ENCODE measurements at regions not wholly inside any gene's neighbourhood (a gene's known extent, or its start where the extent isn't known, plus 50 kb on each side); places are given as distances from the start of the nearest gene placed in this dataset.

DNA sequence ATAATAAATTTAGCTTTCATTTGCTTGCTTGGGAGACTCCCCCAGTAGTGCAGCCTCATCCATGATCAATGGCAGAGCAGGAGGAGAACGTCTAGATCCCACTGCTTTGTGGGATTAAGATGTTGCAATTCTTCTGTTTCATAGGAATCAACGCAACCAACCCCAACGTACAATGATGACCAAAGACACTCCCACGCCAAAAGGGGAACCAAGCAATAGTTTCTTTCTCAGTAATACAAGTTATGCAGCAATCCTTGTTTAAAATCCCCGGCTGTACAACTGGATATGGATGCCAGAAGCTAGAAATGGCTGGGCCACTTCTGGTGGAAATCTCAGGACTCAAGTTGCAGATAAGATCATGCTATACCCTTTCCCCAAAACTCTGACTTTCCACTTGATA is 411.2 kb downstream of the VPS13C start:
- TF ChIP-seq, protein P1, sequence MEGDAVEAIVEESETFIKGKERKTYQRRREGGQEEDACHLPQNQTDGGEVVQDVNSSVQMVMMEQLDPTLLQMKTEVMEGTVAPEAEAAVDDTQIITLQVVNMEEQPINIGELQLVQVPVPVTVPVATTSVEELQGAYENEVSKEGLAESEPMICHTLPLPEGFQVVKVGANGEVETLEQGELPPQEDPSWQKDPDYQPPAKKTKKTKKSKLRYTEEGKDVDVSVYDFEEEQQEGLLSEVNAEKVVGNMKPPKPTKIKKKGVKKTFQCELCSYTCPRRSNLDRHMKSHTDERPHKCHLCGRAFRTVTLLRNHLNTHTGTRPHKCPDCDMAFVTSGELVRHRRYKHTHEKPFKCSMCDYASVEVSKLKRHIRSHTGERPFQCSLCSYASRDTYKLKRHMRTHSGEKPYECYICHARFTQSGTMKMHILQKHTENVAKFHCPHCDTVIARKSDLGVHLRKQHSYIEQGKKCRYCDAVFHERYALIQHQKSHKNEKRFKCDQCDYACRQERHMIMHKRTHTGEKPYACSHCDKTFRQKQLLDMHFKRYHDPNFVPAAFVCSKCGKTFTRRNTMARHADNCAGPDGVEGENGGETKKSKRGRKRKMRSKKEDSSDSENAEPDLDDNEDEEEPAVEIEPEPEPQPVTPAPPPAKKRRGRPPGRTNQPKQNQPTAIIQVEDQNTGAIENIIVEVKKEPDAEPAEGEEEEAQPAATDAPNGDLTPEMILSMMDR (IDR thresholded peaks at IDR 0.05), result no peak
- TF ChIP-seq POLR2A (IDR thresholded peaks at IDR 0.05), result no peak
